MM.1S (cell line): ENCODE measurements at regions not wholly inside any gene's neighbourhood (a gene's known extent, or its start where the extent isn't known, plus 50 kb on each side); places are given as distances from the start of the nearest gene placed in this dataset.

Experiments
- DNase-seq: peaks from one replicate; pipeline ENCODE4 v3.0.0-alpha.2; 2015
- H2AFZ ChIP-seq: fragments of 300-600 bp; sonication (generic); 2 replicates; pipeline ENCODE4 v1.6.0; 2016; ENCODE audit warnings: antibody characterized with exemption, low read length
- H3F3A ChIP-seq: fragments of 300-600 bp; sonication (generic); 2 replicates; pipeline ENCODE4 v1.6.1; 2016; ENCODE audit warnings: mild to moderate bottlenecking, antibody characterized with exemption, low read length, moderate library complexity, mixed read lengths; ENCODE audit not compliant: insufficient read depth
- H3K27ac ChIP-seq: fragments of 300-600 bp; sonication (generic); 2 replicates; pipeline ENCODE4 v1.5.1; 2016; ENCODE audit warnings: mild to moderate bottlenecking, low read length
- H3K27me3 ChIP-seq: fragments of 300-600 bp; sonication (generic); replicated peaks from 2 replicates; pipeline ENCODE4 v1.6.0; 2016; ENCODE audit warnings: low read length; ENCODE audit not compliant: insufficient read depth
- H3K36me3 ChIP-seq: fragments of 300-600 bp; sonication (generic); replicated peaks from 2 replicates; pipeline ENCODE4 v1.6.1; 2016; ENCODE audit warnings: mild to moderate bottlenecking, low read length, mixed read lengths; ENCODE audit not compliant: insufficient read depth
- H3K4me1 ChIP-seq: fragments of 300-600 bp; sonication (generic); 2 replicates; pipeline ENCODE4 v1.6.1; 2016; ENCODE audit warnings: low read length, mixed read lengths
- H3K4me2 ChIP-seq: fragments of 300-600 bp; sonication (generic); 2 replicates; pipeline ENCODE4 v1.6.0; 2016; ENCODE audit warnings: low read depth, low read length
- H3K4me3 ChIP-seq: fragments of 300-600 bp; sonication (generic); 2 replicates; pipeline ENCODE4 v1.5.1; 2016; ENCODE audit warnings: low read length, mixed read lengths
- H3K79me2 ChIP-seq: fragments of 300-600 bp; sonication (generic); 2 replicates; pipeline ENCODE4 v1.6.1; 2016; ENCODE audit warnings: mixed run types, low read length, mixed read lengths
- H3K9ac ChIP-seq: fragments of 300-600 bp; sonication (generic); 2 replicates; pipeline ENCODE4 v1.6.1; 2016; ENCODE audit warnings: low read length, mixed read lengths
- H3K9me2 ChIP-seq: fragments of 300-600 bp; sonication (generic); replicated peaks from 2 replicates; pipeline ENCODE4 v1.6.1; 2016; ENCODE audit warnings: mild to moderate bottlenecking, low read length, mixed read lengths; ENCODE audit not compliant: insufficient read depth
- H3K9me3 ChIP-seq: fragments of 300-600 bp; sonication (generic); replicated peaks from 2 replicates; pipeline ENCODE4 v1.6.1; 2016; ENCODE audit warnings: mild to moderate bottlenecking, low read length, mixed read lengths; ENCODE audit not compliant: insufficient read depth
- H4K20me1 ChIP-seq: fragments of 300-600 bp; sonication (generic); 2 replicates; pipeline ENCODE4 v1.6.1; 2016; ENCODE audit warnings: mild to moderate bottlenecking, low read length, moderate library complexity, mixed read lengths; ENCODE audit not compliant: insufficient read depth
- EZH2 ChIP-seq: fragments of 300-600 bp; sonication (generic); optimal IDR thresholded peaks from 2 replicates; pipeline ENCODE3; 2017; ENCODE audit warnings: low read depth, mild to moderate bottlenecking, antibody characterized with exemption, low read length, mixed read lengths
- EZH2phosphoT487 ChIP-seq: fragments of 300-600 bp; sonication (generic); IDR thresholded peaks from 2 replicates; pipeline ENCODE4 v1.6.1; 2018; ENCODE audit warnings: antibody characterized with exemption, low read length
- TF ChIP-seq, protein P1 (sequence below): fragments of 300-600 bp; sonication (generic); IDR thresholded peaks from 2 replicates; pipeline ENCODE4 v1.5.1; 2016; ENCODE audit warnings: antibody characterized with exemption, low read length, mixed read lengths

GRCh38 chr14:104471114-104471513, 108.5 kb upstream of the C14orf180 start:
- Histone ChIP-seq H2AFZ (no peak overlapping the region), H3K79me2 (no peaks in the 10 kb centered on the region), H3F3A (no peaks in the 10 kb centered on the region), H3K9ac (no peak overlapping the region), H3K27me3 (peaks cover 41% of the 10 kb centered on the region), H3K9me3 (no peaks in the 10 kb centered on the region), H3K4me3 (no peak overlapping the region), H4K20me1 (no peaks in the 10 kb centered on the region), H3K9me2 (no peaks in the 10 kb centered on the region), H3K4me2 (no peak overlapping the region), H3K27ac (no peak overlapping the region), H3K4me1 (no peaks in the 10 kb centered on the region), H3K36me3 (no peaks in the 10 kb centered on the region)
- DNase-seq, result no peak
- no peak for TF ChIP-seq EZH2phosphoT487
- TF ChIP-seq, protein P1, sequence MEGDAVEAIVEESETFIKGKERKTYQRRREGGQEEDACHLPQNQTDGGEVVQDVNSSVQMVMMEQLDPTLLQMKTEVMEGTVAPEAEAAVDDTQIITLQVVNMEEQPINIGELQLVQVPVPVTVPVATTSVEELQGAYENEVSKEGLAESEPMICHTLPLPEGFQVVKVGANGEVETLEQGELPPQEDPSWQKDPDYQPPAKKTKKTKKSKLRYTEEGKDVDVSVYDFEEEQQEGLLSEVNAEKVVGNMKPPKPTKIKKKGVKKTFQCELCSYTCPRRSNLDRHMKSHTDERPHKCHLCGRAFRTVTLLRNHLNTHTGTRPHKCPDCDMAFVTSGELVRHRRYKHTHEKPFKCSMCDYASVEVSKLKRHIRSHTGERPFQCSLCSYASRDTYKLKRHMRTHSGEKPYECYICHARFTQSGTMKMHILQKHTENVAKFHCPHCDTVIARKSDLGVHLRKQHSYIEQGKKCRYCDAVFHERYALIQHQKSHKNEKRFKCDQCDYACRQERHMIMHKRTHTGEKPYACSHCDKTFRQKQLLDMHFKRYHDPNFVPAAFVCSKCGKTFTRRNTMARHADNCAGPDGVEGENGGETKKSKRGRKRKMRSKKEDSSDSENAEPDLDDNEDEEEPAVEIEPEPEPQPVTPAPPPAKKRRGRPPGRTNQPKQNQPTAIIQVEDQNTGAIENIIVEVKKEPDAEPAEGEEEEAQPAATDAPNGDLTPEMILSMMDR, result no peak
- TF ChIP-seq EZH2, result no peak

GRCh38 chr14:104472073-104472472, 107.5 kb upstream of the C14orf180 start:
- TF ChIP-seq, protein P1, result no peak
- TF ChIP-seq EZH2phosphoT487 (no peak), EZH2 (no peak)
- Histone ChIP-seq H3K27ac (no peak overlapping the region), H3K4me1 (no peaks in the 10 kb centered on the region), H3K4me3 (no peak overlapping the region), H3K27me3 (peaks cover 34% of the 10 kb centered on the region), H3F3A (no peaks in the 10 kb centered on the region), H3K36me3 (no peaks in the 10 kb centered on the region), H3K4me2 (no peak overlapping the region), H3K9me3 (no peaks in the 10 kb centered on the region), H4K20me1 (no peaks in the 10 kb centered on the region), H3K79me2 (no peaks in the 10 kb centered on the region), H3K9me2 (no peaks in the 10 kb centered on the region), H2AFZ (no peak overlapping the region), H3K9ac (no peak overlapping the region)
- no peak for DNase-seq

DNA sequence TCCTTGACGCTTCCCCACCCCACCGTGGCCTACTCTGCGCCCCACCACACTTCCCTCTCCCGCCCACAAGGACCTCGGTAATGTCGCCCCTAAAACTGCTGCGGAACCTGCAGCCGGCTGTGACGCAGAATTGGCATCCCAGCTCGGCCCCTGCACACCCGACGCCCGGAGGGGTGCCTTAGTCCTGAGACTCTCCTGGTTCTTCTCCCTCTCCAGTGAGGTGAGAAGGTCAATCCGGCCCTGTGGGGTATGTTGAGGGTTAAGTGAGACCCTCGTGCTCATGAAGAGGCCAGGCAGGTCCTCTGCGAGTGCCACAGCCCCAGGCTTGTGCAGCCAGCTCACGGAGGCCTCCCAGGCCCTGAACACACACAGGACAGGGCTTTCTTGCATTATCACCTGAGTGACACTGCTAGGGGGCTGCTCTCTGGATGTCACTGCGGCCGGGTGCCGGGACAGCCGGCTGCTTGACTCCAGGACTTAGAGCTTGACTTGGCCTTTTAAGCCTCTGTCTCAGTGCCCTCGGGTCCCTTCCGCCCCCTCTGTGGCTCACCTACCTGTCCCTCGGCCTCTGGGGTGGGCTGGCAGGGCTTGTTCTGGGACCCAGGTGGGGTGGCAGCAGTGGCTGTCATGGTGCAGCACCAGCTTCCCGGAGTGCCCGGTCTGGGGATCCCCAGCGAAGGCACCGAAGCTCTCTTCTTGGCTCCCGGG, 106.9 kb upstream of the C14orf180 start:
- TF ChIP-seq, protein P1, result no peak
- TF ChIP-seq EZH2phosphoT487 (no peak), EZH2 (no peak)
- H3K4me3 ChIP-seq, result no peak overlapping the region
- H3K4me1 ChIP-seq, result no peaks in the 10 kb centered on the region
- no peaks in the 10 kb centered on the region for H3K9me3 ChIP-seq
- no peaks in the 10 kb centered on the region for H3K36me3 ChIP-seq
- H2AFZ ChIP-seq, result no peak overlapping the region
- no peaks in the 10 kb centered on the region for H4K20me1 ChIP-seq
- no peaks in the 10 kb centered on the region for H3F3A ChIP-seq
- no peaks in the 10 kb centered on the region for H3K79me2 ChIP-seq
- H3K9me2 ChIP-seq, result no peaks in the 10 kb centered on the region
- no peak for DNase-seq
- no peak overlapping the region for H3K9ac ChIP-seq
- no peak overlapping the region for H3K4me2 ChIP-seq
- H3K27me3 ChIP-seq, result peaks cover 34% of the 10 kb centered on the region
- H3K27ac ChIP-seq, result no peak overlapping the region
